Activated naive CD4-positive, alpha-beta T cell treated with anti-CD3 and anti-CD28 coated beads, Interleukin-2, amount 50 U/mL, for 24 hours (primary cell): ENCODE measurements at regions not wholly inside any gene's neighbourhood (a gene's known extent, or its start where the extent isn't known, plus 50 kb on each side); places are given as distances from the start of the nearest gene placed in this dataset.

Source experiments
- H3K27ac Mint-ChIP-seq: one replicate; pipeline ENCODE4 v1.8.0; 2021; ENCODE audit warnings: mild to moderate bottlenecking, mixed read lengths
- H3K27me3 Mint-ChIP-seq: one replicate; pipeline ENCODE4 v1.8.0; 2021; ENCODE audit warnings: mixed read lengths
- H3K36me3 Mint-ChIP-seq: one replicate; pipeline ENCODE4 v1.8.0; 2021; ENCODE audit warnings: mixed read lengths
- H3K4me1 Mint-ChIP-seq: one replicate; pipeline ENCODE4 v1.8.0; 2021; ENCODE audit warnings: mixed read lengths
- H3K4me3 Mint-ChIP-seq: one replicate; pipeline ENCODE4 v1.8.0; 2021; ENCODE audit warnings: mild to moderate bottlenecking, mixed read lengths
- H3K9me3 Mint-ChIP-seq: one replicate; pipeline ENCODE4 v1.8.0; 2021; ENCODE audit warnings: mixed read lengths

DNA sequence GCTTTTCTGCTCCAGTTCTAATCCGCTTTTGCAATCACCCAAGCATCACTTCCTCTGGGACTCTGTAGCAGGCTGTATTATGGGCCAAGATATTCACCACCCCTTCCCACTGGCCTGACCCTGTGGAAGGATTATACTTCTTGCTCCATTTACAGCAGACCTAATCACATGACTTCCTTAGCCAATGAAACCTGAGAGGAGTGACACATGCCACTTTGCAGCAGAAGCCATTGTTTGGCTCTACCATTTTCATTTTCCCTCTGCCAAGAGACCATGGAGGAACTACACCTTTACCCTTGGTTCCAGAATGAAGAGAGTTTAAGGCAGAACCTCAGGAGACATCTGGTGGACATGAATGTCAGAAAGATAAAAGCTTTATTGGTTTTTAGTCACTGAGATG, 134.9 kb upstream of the HSD17B12 start:
- Mint-ChIP-seq H3K9me3 (no peaks in the 10 kb centered on the region), H3K27me3 (peaks cover 31% of the 10 kb centered on the region), H3K4me1 (no peaks in the 10 kb centered on the region), H3K4me3 (no peak overlapping the region), H3K36me3 (no peaks in the 10 kb centered on the region), H3K27ac (no peak overlapping the region)

DNA sequence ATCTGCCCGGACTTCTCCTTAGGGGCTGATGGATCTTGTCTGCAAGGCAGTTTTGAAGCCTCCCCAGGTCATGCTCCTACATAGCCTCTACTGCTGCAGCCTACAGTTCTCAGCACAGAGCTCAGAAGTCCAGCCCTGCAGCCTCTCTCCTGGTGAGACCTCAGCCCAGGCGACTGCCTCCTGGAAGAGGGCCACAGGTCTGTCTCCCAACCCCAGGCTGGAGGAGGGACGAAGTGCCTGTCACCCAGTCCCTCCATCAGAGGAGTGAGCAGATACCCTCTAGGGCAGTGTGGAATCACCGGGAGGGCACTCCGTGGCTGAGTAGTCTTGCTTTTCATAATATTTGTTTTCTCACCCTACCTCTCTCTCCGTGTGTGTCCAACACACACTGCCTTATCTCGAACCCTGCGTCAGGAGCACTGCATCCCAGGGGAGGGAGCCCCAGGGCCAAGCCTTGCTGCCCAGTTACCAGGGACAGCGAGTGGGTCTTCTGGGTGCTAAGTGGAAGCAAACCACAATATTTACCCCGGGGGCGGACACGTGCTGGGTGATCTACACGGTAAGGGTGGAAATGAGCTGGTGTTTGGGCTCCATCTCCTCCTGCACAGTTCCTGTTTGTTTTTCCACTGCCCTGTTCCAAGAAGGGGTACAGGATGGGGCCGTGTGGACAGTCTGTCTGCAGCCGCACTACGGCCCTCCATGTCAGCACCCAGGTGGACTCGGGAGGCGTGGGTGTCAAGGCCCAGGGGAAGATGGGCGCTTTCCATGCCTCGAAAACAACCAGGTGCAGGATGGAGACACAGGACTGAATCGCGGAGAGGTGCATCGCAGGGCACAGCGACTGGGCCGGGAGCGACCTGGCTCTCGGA, 133.7 kb upstream of the HSD17B12 start:
- Mint-ChIP-seq H3K36me3 (no peaks in the 10 kb centered on the region), H3K27ac (no peak overlapping the region), H3K4me1 (no peaks in the 10 kb centered on the region), H3K27me3 (peaks cover 37% of the 10 kb centered on the region), H3K4me3 (no peak overlapping the region), H3K9me3 (no peaks in the 10 kb centered on the region)

DNA sequence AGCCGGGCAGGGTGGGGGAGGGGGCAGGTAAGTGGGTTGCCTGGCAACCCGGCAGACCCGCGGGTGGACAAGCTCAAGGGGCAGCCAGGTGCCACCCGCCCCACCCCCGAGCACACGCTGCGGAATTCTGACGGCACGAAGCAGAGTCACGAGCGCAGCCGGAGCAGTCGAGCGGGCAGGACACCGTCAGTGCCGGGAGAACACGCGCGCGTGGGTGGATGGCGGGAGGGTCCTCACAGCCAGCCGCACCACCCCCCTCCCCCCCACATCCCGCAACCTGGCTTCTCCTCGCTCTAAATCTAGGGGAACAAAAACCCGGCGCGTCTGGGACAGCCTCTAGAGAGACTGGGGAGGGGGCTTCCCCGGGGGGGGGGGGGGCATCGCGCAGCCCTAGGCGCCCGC, 133.1 kb upstream of the HSD17B12 start:
- Mint-ChIP-seq H3K4me1 (no peaks in the 10 kb centered on the region), H3K36me3 (no peaks in the 10 kb centered on the region), H3K27ac (no peak overlapping the region), H3K27me3 (peaks cover 35% of the 10 kb centered on the region), H3K4me3 (no peak overlapping the region), H3K9me3 (no peaks in the 10 kb centered on the region)

DNA sequence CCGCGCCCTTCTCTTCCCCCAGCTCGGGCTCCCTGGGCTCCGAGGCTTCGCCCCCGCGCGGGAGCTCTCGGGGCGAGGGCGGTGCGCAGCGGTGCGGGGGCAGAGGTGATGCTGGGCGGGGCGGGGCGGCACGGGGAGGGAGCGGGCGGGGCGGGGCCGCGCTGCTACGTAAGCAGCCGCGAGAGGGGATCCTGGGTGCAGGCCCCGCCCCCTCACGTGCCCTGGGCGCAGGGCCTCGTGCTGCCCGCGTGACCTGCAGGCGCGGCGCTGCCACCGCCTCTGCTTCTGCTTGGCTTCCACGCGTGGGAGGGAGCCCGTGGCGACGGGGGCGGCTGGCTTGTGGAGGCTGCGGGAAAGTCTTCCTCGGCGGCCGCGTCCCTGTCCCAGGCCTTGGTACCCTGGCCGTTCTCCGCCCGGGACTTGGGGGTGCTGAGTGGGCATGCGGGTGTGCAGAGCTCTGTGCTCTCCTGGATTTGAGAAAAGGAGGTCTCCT, 132.6 kb upstream of the HSD17B12 start:
- no peak overlapping the region for H3K4me3 Mint-ChIP-seq
- no peaks in the 10 kb centered on the region for H3K4me1 Mint-ChIP-seq
- H3K27ac Mint-ChIP-seq = no peak overlapping the region
- H3K27me3 Mint-ChIP-seq = peaks cover 32% of the 10 kb centered on the region
- H3K9me3 Mint-ChIP-seq = no peaks in the 10 kb centered on the region
- H3K36me3 Mint-ChIP-seq = no peaks in the 10 kb centered on the region

DNA sequence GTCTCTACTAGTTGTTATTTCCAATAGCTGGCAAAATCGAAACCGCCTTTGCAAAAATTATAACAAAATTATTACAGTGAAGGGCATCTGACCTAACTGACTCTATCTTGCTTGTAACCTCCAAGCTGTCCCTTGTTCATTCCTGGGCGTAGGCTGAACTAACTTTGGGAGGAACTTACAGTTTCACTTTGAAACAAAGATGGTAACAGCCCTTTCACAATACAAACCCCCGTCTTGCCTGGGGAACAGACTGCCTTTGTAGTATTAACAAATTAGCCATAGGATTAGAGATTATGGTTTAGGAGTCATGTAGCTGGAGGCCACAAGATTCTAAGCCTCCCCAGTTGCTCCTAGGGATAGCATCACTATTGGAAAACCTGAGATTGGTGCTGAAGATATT, 131.6 kb upstream of the HSD17B12 start:
- Mint-ChIP-seq H3K27me3 (peaks cover 41% of the 10 kb centered on the region), H3K36me3 (no peaks in the 10 kb centered on the region), H3K9me3 (no peaks in the 10 kb centered on the region), H3K4me1 (no peaks in the 10 kb centered on the region), H3K4me3 (no peak overlapping the region), H3K27ac (no peak overlapping the region)

DNA sequence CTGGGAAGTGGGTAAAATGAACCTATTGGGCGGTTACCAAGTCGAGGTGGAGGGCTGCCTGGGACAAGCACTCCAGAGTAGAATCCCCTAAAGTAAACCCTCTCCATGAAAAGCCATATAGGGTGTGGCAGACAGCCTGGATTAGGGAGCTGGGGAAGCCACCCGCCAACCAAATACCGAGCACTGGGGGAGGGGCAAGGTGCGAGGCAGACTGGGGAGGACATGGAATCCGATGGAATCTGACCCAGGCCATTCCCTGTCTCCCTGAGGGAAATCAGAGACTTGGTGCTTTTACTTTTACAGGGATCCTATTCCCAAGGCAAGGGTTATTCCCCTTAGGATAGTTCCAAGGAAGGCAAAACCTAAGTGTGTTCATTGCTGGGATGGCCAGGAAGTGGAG, 130.9 kb upstream of the HSD17B12 start:
- Mint-ChIP-seq H3K36me3 (no peaks in the 10 kb centered on the region), H3K4me1 (no peaks in the 10 kb centered on the region), H3K27me3 (peaks cover 45% of the 10 kb centered on the region)

DNA sequence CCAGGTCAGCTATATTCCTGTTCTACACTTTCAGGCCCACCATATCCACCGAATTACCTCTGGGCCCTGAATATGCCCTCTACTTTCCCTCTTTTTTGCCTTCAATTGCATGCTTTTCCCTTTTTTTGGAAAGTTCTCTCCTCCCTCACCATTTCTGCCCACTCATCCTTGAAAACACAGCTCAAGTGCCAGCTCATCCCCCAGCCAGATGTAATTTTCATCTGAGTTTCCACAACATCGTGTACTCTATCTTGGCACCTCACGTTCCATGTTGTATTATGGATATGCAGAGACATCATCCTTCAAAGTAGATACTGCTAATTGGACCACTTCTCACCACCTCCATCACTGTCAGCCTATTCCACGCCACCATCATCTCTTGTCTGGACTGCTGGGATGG, 129.8 kb upstream of the HSD17B12 start:
- Mint-ChIP-seq H3K4me3 (no peak overlapping the region), H3K9me3 (no peaks in the 10 kb centered on the region), H3K36me3 (no peaks in the 10 kb centered on the region), H3K27me3 (peaks cover 50% of the 10 kb centered on the region), H3K4me1 (no peaks in the 10 kb centered on the region), H3K27ac (no peak overlapping the region)

More for the DNA sequence above, 130.9 kb upstream of the HSD17B12 start:
- no peak overlapping the region for H3K27ac Mint-ChIP-seq
- no peaks in the 10 kb centered on the region for H3K9me3 Mint-ChIP-seq
- no peak overlapping the region for H3K4me3 Mint-ChIP-seq

DNA sequence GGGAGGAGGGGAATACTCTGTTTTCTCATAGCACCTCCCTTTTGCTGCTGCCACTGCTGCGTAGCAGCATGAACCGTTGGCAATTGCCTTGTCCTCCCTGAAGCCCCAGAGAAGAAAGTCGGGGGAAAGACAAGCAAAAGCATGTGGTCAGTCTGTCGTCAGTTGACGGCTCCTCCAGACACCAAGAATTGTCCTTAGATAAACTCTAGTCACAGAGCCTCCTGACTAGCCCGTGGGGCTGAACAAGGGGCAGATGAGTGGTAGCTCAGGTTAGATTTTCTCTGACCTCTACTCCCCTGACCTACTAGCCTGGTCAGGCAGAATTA, 126.4 kb upstream of the HSD17B12 start:
- peaks cover 8% of the 10 kb centered on the region for H3K4me1 Mint-ChIP-seq
- H3K36me3 Mint-ChIP-seq = no peaks in the 10 kb centered on the region
- H3K27me3 Mint-ChIP-seq = peaks cover 62% of the 10 kb centered on the region
- H3K4me3 Mint-ChIP-seq = no peak overlapping the region
- H3K27ac Mint-ChIP-seq = no peak overlapping the region
- H3K9me3 Mint-ChIP-seq = no peaks in the 10 kb centered on the region

DNA sequence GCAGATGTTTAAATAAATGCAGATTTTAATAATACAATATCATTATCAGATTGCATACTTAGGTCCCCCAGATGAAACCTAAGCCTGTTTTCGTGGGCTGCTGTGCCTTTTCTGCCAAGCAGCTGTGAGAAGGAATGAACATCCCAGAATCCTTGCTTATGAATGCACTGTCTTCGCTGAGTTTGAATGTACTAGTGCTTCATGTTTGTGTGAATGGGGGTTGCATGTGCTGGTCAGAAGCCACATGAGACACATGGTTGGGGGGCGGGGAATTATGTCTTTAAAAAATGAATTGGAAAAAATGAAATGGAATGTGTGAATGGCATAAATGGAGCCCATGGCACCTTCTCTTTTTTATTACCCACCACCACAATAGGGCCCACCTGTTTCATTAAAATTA, 125.4 kb upstream of the HSD17B12 start:
- H3K4me1 Mint-ChIP-seq = peaks cover 8% of the 10 kb centered on the region
- H3K27ac Mint-ChIP-seq = no peak overlapping the region
- no peaks in the 10 kb centered on the region for H3K9me3 Mint-ChIP-seq
- peaks cover 58% of the 10 kb centered on the region for H3K27me3 Mint-ChIP-seq
- H3K36me3 Mint-ChIP-seq = no peaks in the 10 kb centered on the region
- H3K4me3 Mint-ChIP-seq = no peak overlapping the region

DNA sequence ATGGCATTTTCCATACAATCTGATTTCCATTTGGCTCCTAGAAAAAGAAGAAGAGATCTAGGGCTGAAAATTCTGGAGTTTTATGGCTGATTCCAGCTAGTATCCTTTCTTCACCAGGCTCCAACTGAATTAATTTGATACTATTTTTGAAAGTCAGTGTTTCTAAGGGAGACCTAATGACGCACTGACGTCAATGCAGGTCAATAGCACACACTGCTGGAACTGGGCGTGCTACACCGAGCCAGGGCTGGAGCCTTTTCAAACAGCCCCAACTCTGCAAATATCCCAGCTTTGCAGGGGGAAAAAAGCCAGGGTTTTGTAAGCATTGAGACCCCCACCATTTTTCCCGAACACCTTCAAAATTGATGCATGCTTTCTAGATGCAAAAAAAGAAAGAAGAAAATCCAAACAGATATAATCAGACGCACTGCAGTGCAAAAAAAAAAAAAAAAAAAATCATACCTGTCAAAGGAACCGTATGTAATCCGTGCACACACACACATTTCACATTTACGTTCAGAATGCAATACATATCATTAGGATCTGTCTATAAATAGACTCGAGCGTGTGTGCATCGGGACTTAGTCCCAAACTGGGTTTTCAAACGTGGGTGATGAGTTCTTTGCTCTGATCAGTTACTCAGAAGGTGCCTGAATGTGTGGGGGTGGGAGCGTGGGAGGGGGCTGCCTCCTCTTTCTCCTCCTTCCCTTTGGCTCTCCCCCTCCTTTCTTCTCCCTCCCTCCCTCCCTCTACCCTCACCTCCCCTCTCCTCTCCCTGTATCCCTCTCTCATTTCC, 124.5 kb upstream of the HSD17B12 start:
- no peaks in the 10 kb centered on the region for H3K9me3 Mint-ChIP-seq
- H3K27ac Mint-ChIP-seq = no peak overlapping the region
- H3K36me3 Mint-ChIP-seq = no peaks in the 10 kb centered on the region
- no peak overlapping the region for H3K4me3 Mint-ChIP-seq
- peaks cover 8% of the 10 kb centered on the region for H3K4me1 Mint-ChIP-seq
- peaks cover 62% of the 10 kb centered on the region for H3K27me3 Mint-ChIP-seq

DNA sequence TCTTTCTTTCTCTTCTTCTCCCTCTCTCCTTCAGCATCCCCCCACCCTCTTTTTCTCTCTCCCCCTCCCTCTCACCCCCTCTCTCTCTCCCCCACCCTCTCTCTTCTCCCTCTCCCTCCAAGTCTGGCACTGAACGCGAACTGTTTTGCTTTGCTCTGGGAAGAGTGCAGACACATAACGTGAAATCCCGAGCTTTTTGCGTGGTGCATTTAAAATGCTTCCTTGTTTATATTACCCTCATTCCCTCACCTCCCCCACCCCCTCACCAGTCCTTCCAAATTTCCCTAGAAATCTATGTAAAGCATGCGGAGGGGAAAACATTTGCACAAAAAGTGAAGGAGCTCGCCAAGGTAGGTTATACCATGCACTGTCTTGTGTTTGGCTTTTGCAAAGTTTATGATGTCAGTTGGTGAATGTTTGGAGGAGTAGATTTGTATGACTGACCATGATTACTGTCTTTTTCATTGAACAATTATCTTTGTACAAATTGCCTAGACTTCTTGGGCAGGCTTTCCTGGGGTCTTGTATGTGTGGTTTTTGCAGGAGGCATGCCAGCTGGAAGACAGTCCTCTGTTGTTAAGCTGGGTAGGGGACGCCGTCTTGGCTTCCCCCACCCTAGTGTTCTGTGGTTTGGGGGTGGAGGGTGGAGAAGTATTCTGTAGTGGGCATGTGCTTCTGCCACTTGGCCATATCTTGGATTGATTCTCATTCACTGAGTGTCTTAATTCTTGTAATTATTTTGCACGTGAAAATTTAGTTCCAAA, 123.7 kb upstream of the HSD17B12 start:
- no peak overlapping the region for H3K4me3 Mint-ChIP-seq
- H3K4me1 Mint-ChIP-seq = peaks cover 8% of the 10 kb centered on the region
- no peak overlapping the region for H3K27ac Mint-ChIP-seq
- H3K27me3 Mint-ChIP-seq = peaks cover 57% of the 10 kb centered on the region
- H3K36me3 Mint-ChIP-seq = no peaks in the 10 kb centered on the region
- no peaks in the 10 kb centered on the region for H3K9me3 Mint-ChIP-seq

DNA sequence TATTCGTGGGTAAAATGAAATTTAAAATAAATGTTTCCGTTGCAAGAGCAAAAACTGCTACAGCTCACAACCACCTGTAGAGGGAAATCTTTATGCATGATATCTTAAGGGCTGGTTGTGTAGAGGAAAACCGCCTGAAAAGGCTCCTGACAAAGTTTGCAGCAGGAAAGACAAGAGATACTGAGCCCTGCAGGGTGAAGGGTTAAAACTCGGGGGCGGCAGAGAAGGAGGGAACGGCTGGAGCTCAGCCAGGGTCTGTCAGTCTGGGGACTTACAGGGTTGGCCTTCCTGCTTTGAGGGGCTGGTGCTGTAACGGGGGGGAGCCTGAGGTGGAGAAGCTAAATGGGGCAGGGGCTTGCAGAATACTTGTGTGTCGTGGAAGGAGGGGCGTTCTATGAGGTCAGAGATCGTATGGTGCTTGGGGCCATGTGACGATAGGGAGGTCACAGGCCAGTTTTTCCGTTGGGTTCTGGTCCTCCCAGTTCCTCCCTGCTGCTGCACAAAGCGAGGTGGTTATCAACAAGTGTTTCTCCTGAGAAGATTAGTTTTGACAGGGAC, 122.9 kb upstream of the HSD17B12 start:
- no peaks in the 10 kb centered on the region for H3K36me3 Mint-ChIP-seq
- no peak overlapping the region for H3K4me3 Mint-ChIP-seq
- no peaks in the 10 kb centered on the region for H3K9me3 Mint-ChIP-seq
- H3K4me1 Mint-ChIP-seq = peaks cover 8% of the 10 kb centered on the region
- no peak overlapping the region for H3K27ac Mint-ChIP-seq
- H3K27me3 Mint-ChIP-seq = peaks cover 58% of the 10 kb centered on the region

DNA sequence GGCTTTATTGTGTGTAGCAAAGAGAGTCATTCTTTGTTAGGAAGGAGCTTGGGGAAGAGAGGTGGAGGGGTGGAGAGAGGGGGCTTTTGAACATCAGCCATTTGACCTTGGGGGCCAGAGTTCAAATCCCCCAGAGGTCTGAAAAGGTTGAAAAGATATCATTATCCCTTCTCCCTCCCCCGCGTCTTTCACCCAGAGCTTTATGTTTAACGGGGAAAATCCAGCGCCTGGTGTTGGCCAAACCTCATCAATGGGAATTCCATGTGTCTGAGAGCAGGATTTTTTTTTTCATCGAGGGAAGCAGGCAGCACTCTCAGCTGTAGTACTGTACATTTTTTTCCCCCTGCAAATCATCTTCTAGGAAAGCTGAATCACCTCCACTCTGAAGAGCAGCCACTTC, 122.4 kb upstream of the HSD17B12 start:
- no peak overlapping the region for H3K27ac Mint-ChIP-seq
- H3K4me3 Mint-ChIP-seq = no peak overlapping the region
- peaks cover 8% of the 10 kb centered on the region for H3K4me1 Mint-ChIP-seq
- H3K36me3 Mint-ChIP-seq = no peaks in the 10 kb centered on the region
- H3K9me3 Mint-ChIP-seq = no peaks in the 10 kb centered on the region
- peaks cover 55% of the 10 kb centered on the region for H3K27me3 Mint-ChIP-seq

DNA sequence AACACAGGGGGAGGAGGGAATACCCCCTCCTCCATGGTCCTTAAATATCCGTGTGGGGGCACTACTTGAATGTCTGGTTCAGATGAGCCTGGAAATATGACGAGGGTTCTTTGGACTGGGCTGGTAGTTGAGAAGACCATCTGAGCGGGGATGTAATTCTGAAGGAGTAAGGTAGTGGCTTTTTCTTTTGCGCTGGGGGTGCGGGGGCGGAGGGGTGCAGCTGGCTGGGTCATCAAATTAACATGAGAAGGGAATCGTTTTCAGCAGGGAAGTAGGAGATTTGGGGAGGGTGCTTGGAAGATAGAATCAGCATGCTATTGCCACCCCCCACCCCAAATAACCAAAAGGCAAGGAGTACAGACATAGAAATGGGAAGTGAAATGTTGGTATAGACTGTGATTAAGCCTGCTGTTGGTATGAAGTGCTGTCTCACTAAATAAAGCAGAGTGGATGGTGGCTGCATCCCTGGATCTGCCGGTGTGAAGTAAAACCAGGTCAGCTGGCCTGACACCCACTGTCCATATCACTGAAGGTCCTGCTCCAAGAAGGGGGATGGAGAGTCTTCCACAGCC, 121.9 kb upstream of the HSD17B12 start:
- H3K4me1 Mint-ChIP-seq = peaks cover 8% of the 10 kb centered on the region
- H3K27me3 Mint-ChIP-seq = peaks cover 53% of the 10 kb centered on the region
- H3K27ac Mint-ChIP-seq = peak overlapping the region; percentile 4
- no peak overlapping the region for H3K4me3 Mint-ChIP-seq
- no peaks in the 10 kb centered on the region for H3K9me3 Mint-ChIP-seq
- H3K36me3 Mint-ChIP-seq = no peaks in the 10 kb centered on the region

DNA sequence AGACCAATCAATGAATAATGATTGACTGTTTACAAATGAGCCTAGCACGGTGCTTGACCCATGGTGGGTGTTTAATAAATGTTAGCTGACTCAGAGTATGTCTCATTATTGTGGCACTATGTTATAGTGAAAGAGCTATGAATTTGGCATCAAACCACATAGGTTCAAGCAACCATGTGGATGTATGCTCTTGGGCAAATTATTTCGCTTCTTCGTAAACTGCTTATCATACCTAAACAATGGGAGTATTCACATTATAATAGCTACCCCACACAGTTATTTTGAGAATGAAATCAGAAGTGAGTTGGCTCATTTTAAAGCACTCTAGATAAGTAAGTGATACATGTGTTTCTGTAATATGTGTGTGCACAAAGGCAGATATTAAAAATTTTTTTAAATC, 118.7 kb upstream of the HSD17B12 start:
- peaks cover 39% of the 10 kb centered on the region for H3K27me3 Mint-ChIP-seq
- H3K9me3 Mint-ChIP-seq = no peaks in the 10 kb centered on the region
- H3K4me1 Mint-ChIP-seq = peaks cover 8% of the 10 kb centered on the region

More for the DNA sequence above, 118.7 kb upstream of the HSD17B12 start:
- H3K27ac Mint-ChIP-seq = no peak overlapping the region
- no peaks in the 10 kb centered on the region for H3K36me3 Mint-ChIP-seq
- no peak overlapping the region for H3K4me3 Mint-ChIP-seq
